ENCODE measurements at regions not wholly inside any gene's neighbourhood (a gene's known extent, or its start where the extent isn't known, plus 50 kb on each side); places are given as distances from the start of the nearest gene placed in this dataset.
"Not testable (repeated sequence)": the region's sequence is repeated elsewhere in the genome, so short reads cannot be mapped to it uniquely, and the experiment has no call there.

DNA sequence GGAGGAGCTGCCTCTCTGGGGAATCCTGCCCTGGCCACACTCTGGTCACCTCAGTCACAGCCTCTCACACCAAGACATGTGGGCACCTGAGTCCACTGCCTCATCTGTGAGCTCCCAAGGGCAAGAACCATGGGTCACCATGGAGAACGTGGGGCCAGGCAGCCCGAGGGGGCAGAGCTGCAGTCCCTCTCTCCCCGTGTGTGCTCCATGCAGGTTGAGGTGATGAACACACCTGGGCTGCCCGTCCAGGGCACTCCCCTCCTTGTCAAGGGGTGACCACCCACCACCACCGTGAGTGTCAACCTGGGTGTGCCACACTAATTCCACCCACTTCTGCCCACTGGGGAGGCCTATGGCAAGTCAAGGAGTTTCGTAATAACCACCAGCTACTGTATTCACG, 159.6 kb upstream of the RAB6C start:
- no peak for FAIRE-seq

DNA sequence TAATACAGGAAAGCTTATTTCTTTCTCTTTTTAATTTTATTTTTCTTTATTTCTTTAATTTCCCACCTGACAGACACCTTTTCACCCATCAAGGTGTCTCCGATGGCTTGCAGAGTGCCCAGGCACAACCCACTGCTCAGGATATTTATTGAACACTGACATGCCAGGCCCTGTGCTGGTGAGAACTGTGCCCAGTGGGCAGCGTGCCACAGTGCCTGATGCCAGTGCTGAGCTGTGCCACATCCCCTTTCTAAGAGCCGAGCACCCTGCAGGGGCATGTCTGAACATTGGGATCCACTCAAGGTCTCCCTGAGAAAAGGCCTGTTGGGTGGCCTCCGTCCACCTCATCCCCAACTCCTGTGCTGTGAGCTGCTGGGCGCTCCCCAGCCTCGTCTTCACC, 158.6 kb upstream of the RAB6C start:
- no peak for FAIRE-seq

GRCh38 chr2:129821445-129821844, 158.0 kb upstream of the RAB6C start:
- no peak for FAIRE-seq

GRCh38 chr2:129823044-129823443, 156.4 kb upstream of the RAB6C start:
- FAIRE-seq, result no peak

DNA sequence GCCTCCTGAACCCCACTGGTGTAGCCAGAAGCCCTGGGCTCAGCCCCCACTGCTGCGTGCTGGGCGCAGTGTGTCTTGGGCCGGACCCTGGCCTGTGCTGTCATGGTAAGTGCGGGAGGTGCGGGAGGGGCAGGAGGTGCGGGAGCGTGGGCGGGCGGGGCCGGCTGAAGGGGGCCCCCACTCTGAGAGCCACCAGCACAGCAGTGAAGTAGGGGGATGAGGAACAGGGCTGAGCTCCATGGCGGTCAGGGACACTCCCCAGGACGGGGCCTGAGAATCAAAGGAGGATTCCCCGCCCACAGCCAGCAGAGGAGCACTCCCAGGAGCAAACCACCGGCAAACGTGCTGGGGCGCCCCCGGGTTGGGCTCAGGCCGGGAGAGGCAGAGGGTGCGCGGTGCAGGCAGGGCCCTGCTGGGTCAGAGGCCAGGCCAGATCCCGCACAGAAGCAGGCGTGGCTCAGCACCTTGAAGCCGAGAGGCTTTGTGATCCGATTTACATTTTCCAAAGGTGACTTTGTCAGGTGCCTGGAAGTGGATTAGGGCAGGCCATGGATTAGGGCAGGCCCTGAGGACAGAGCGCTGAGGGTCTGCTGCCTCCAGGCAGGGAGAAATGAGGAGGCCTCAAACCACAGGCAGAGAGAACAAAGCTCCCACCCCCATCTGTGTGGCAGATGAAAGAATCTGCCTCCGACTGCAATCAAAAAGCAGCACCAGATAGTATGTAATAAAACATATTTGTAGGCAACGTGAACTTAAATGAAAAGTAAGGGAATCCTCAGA, 152.0 kb upstream of the RAB6C start:
- no peak for FAIRE-seq

- FAIRE-seq, result no peak
Measured at GRCh38 chr2:129828792-129829191, 150.7 kb upstream of the RAB6C start.

- no peak for FAIRE-seq
Measured at GRCh38 chr2:129829588-129829987, 149.9 kb upstream of the RAB6C start.

DNA sequence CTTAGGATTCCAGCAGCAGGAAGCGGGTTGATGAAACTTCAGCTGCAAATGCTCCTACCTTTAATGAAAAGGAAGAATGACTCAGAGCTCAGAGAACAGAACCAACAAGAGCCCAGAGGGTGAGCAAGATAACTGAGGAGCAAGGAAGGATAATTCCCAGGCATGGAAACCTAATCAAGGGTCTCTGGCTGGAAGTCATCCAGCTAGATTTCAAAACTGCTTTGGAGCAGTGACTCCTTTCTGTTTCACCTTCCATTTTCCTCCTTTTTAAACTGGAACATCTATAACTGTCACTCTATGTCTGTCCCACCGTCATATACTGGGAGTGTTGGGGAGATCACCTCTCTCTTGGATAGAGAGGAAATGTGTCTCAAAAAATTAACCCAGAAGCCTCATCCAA, 148.4 kb upstream of the RAB6C start:
- FAIRE-seq, result no peak

GRCh38 chr2:129833465-129833864, 146.0 kb upstream of the RAB6C start:
- FAIRE-seq, result not testable (repeated sequence)

DNA sequence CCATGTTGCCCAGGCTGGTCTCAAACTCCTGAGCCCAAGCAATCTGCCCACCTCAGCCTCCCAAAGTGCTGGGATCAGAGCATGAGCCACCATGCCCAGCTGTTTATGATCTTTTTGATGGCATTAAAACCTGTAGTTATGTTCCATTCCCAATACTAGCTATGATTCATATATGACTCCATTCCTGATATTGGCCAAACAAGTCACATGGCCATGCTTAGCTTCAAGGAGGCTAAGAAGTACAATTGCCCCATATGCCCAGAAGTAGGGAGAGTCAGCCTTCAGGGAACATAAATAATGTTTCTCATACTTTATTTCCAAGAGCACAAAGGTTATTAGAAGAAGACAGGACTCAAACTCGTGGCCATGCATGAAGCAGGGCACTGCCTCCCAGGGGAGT, 132.4 kb upstream of the RAB6C start:
- FAIRE-seq, result no peak

GRCh38 chr2:129849559-129850160, 129.8 kb upstream of the RAB6C start:
- FAIRE-seq, result peak; percentile 92

GRCh38 chr2:129857200-129857599, 122.3 kb upstream of the RAB6C start:
- FAIRE-seq, result no peak

- FAIRE-seq, result no peak
Measured at GRCh38 chr2:129859175-129859574, 120.3 kb upstream of the RAB6C start.

DNA sequence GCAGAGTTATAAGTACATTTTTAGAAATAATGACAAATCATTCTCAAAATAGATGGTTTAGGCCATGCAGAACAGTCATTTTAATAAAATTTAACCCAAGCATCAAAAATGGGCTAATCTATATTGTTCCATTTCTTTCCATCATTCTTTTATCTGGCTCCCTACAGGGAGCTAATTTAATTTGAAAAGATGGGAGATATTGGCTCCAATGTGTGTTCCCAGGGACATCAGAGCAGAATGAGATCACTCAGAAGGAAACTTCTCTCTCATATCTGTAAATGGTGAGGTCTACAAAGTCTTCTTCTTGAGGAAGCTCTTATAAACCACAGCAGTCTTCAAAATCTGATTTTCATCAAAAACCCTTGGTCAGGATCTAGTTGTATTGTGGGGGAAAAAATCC, 119.4 kb upstream of the RAB6C start:
- FAIRE-seq, result no peak

GRCh38 chr2:129861666-129862288, 117.7 kb upstream of the RAB6C start:
- FAIRE-seq, result no peak

- FAIRE-seq, result no peak
Measured at GRCh38 chr2:129862668-129863067, 116.8 kb upstream of the RAB6C start.

GRCh38 chr2:129863350-129863749, 116.1 kb upstream of the RAB6C start:
- no peak for FAIRE-seq

- no peak for FAIRE-seq
Measured at GRCh38 chr2:129864719-129865118, 114.7 kb upstream of the RAB6C start.

DNA sequence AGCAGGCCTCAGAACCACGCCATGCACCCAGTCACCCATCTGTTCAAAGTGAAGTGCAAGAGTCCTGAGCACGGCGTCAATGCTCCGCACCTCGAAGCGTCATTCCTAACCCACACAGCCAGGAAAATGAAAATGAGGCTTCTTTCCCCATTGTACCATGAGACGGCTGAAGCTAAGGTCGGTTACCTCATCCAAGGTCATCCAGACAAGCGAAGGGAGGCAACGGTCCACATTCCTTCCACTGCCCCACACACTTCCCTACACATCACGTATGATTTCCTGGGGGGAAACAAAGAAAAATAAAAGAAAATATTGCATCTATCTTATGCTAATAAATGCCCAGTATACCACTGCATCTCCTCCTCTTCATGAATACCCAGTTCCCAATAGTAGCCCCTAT, 113.5 kb upstream of the RAB6C start:
- no peak for FAIRE-seq

- FAIRE-seq, result no peak
Measured at GRCh38 chr2:129866391-129866790, 113.1 kb upstream of the RAB6C start.

- no peak for FAIRE-seq
Measured at GRCh38 chr2:129868151-129868550, 111.3 kb upstream of the RAB6C start.

- FAIRE-seq, result no peak
Measured at GRCh38 chr2:129870685-129871241, 108.7 kb upstream of the RAB6C start.

DNA sequence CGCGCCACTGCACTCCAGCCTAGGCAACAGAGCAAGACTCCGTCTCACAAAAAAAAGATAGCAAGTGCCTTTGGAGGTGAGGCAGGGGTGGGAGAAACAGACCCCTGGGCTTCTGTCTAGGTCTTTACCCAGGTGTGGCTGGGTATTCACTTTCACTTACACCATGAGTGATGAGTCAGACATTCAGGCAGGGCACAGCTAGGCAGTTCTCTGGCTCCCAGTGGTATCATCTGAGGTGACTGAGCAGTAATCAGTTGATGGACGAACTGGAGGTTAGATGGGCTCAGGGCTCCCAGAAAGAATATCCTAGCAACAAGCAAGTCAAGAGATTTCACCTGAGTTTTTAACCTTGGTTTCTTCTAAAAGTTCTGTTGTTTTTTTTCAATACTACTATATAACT, 107.0 kb upstream of the RAB6C start:
- FAIRE-seq, result no peak

- no peak for FAIRE-seq
Measured at GRCh38 chr2:129876541-129876940, 102.9 kb upstream of the RAB6C start.

All from endometrium (tissue), 2 donors.